ENCODE measurements at regions not wholly inside any gene's neighbourhood (a gene's known extent, or its start where the extent isn't known, plus 50 kb on each side); places are given as distances from the start of the nearest gene placed in this dataset.

DNA sequence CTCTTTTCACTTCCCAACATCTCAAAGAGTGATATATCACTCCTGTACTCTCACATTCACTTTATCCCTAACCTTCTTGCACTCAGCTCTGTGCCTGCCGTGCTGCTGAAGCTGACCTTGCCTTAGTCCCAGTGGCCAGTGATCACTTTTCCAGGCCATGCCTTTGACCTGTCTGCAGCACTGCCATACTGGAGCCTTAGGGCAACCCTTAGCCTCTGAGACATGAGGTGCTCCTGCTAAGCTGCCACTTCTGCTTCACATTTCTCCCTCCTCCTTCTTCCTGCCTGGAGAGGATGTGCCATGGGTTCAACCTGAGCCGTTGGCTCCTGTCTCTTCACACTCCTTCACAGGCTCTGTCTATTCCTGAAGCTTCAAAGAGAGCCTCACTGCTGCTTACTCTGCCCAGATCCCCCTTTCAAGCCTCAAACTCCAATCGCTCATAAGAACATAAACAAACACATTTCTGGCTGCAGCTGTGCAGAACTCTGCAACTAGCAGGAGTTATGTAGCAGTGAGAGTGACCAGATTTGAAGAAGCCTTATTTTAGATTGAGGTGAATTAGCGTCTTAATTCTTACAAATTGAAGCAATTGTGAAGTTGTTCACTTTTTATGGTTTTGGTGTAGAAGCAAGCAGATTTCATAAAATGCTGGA lies 716.2 kb upstream of the FANCL start:
- 29% methylated on average over 4 of the region's 4 CpGs for WGBS (ENCODE audit: missing lambda C conversion rate)
- Histone ChIP-seq H3K4me3 (no peak overlapping the region), H3K27ac (no peak overlapping the region), H3K4me2 (no peak overlapping the region), H3K4me1 (no peaks in the 10 kb centered on the region), H3K9me3 (no peaks in the 10 kb centered on the region)
- FAIRE-seq (no peak), DNase-seq (ENCODE audit: low read depth in 1 of 2, low spot score in 1 of 2) (no peak), ATAC-seq (peak; percentile 34 to 45; a peak in 4 of 6 replicates)
- ChIA-PET CTCF (no interaction called here), POLR2A (no interaction called here)
- TF ChIP-seq CHD2 (IDR thresholded peaks at IDR 0.05; ENCODE audit: low read length, partially characterized antibody) (no peak), ZC3H11A (IDR thresholded peaks at IDR 0.05) (no peak), POLR2A (IDR thresholded peaks at IDR 0.05; ENCODE audit: low read length) (no peak), TFCP2L1 (CRISPR knock-in tag; IDR thresholded peaks at IDR 0.05) (no peak)
- TF ChIP-seq, protein P1, sequence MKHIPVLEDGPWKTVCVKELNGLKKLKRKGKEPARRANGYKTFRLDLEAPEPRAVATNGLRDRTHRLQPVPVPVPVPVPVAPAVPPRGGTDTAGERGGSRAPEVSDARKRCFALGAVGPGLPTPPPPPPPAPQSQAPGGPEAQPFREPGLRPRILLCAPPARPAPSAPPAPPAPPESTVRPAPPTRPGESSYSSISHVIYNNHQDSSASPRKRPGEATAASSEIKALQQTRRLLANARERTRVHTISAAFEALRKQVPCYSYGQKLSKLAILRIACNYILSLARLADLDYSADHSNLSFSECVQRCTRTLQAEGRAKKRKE (CRISPR knock-in tag; IDR thresholded peaks at IDR 0.05; ENCODE audit: low read depth), result no peak

DNA sequence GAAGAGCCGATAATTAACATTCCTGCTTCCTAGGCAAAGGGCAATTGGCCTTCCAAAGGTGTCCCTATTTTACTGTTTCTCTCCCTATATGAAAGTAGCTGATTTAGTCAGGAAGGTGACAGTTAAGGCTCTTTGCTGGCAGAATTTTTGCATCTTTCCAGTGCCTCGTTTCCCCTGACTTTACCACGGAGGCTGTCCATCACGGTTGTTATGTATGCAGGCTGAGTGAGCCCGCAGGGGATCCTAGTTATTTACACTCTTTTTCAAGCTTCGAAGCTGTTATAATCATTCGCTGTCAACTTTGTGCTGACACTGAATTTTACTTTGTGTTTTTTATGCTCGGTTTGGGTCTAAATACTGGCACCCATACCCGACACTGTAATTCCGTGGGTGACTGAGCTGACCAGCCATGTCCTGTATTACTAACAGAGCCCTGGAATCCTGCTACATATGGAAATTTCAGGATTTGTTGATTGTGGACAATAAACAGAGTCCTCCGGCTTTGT lies 713.8 kb upstream of the FANCL start:
- H3K4me2 ChIP-seq, result no peak overlapping the region
- 47% methylated on average over 11 of the region's 11 CpGs for WGBS (ENCODE audit: missing lambda C conversion rate)
- POLR2A ChIA-PET, result no interaction called here
- no peak overlapping the region for H3K4me3 ChIP-seq
- no peaks in the 10 kb centered on the region for H3K4me1 ChIP-seq
- FAIRE-seq (no peak), DNase-seq (ENCODE audit: low read depth in 1 of 2, low spot score in 1 of 2) (no peak), ATAC-seq (no peak)
- no peaks in the 10 kb centered on the region for H3K9me3 ChIP-seq
- H3K27ac ChIP-seq, result no peak overlapping the region
- TF ChIP-seq MAFK (IDR thresholded peaks at IDR 0.05; ENCODE audit: partially characterized antibody) (peak; percentile 59), GATA3 (IDR thresholded peaks at IDR 0.05; ENCODE audit: borderline replicate concordance) (no peak), PHF8 (IDR thresholded peaks at IDR 0.05; ENCODE audit: borderline replicate concordance, low read depth) (no peak)
- CTCF ChIA-PET, result no interaction called here

DNA sequence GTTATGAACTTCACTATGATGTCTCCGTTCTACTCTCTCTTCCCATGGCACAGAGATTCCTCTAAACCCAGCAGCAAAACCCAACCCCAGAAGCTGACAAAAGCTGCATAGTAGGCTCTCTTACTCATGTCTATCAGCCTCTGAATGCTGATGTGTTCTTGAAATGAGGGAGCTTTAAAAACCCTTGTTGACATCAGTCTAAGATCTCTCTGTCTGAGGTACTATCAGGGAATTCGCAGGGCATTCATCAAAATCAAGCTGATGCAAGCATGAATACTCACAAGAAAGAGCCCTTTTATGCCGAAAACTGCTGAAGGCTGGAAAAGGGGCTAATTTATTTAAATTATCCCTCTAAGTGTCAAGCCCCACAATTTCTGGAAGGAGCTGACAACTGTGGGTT lies 710.6 kb upstream of the FANCL start:
- H3K4me2 ChIP-seq, result no peak overlapping the region
- H3K9me3 ChIP-seq, result no peaks in the 10 kb centered on the region
- ATAC-seq (no peak), DNase-seq (ENCODE audit: low read depth in 1 of 2, low spot score in 1 of 2) (no peak), FAIRE-seq (no peak)
- H3K4me1 ChIP-seq, result no peaks in the 10 kb centered on the region
- no peak for TF ChIP-seq KDM1A (IDR thresholded peaks at IDR 0.05; ENCODE audit: low read depth)
- TF ChIP-seq ZSCAN20 (CRISPR knock-in tag; IDR thresholded peaks at IDR 0.05), result no peak
- no peak for TF ChIP-seq RNF2 (IDR thresholded peaks at IDR 0.05; ENCODE audit: borderline replicate concordance, low read depth)
- TF ChIP-seq ZFP36 (IDR thresholded peaks at IDR 0.05; ENCODE audit: borderline replicate concordance, partially characterized antibody), result no peak
- no peak for TF ChIP-seq PHF8 (IDR thresholded peaks at IDR 0.05; ENCODE audit: borderline replicate concordance, low read depth)
- no peak for TF ChIP-seq FOSL2 (IDR thresholded peaks at IDR 0.05)
- TF ChIP-seq FOSL2 (CRISPR knock-in tag; IDR thresholded peaks at IDR 0.05), result no peak
- TF ChIP-seq SREBF2 (IDR thresholded peaks at IDR 0.05), result no peak
- TF ChIP-seq CBX8 (IDR thresholded peaks at IDR 0.05), result no peak
- TF ChIP-seq, protein P2, sequence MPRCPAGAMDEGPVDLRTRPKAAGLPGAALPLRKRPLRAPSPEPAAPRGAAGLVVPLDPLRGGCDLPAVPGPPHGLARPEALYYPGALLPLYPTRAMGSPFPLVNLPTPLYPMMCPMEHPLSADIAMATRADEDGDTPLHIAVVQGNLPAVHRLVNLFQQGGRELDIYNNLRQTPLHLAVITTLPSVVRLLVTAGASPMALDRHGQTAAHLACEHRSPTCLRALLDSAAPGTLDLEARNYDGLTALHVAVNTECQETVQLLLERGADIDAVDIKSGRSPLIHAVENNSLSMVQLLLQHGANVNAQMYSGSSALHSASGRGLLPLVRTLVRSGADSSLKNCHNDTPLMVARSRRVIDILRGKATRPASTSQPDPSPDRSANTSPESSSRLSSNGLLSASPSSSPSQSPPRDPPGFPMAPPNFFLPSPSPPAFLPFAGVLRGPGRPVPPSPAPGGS (IDR thresholded peaks at IDR 0.05), result no peak
- H3K4me3 ChIP-seq, result no peak overlapping the region
- no peak overlapping the region for H3K27ac ChIP-seq
- 16% methylated on average over 3 of the region's 3 CpGs for WGBS (ENCODE audit: missing lambda C conversion rate)
- ChIA-PET CTCF (interaction anchor here (1.2 kb wide), 1 partner anchor 13 kb away, joined by 5 read pairs; no protein-coding TSS in a partner anchor), POLR2A (no interaction called here)

DNA sequence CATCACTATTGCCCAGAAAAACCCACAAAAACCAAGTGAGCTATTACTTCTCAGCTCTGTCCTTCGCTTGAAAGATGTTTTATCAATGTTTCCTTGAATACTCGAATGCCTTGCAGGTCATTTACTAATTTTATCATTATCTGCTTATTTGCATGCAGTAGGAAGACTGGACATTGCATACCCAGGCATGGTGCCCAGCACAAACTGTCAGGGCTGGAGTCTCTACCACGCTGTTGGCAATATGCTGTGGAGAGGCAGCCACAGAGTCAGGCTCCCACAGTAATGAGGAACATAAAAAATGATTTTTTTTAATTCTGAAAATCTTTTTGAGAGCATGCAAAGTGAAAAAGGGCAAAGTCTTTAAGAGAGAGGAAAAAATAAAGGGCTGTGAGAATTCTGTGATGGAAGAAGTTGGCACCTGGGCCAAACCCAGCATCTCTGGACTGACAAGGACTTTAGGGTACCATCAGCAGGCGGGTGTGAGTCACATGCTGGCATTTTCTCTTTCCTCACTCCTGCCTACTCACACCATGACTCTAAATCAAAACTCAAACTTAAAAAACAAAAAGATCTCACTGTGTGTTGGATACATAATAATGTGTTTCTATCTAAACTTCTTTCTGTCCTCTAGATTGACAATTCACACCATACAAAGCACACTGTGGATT lies 709.8 kb upstream of the FANCL start:
- ATAC-seq, result no peak

More for the DNA sequence above, 709.8 kb upstream of the FANCL start:
- 22% methylated on average over 4 of the region's 4 CpGs for WGBS (ENCODE audit: missing lambda C conversion rate)
- no peak overlapping the region for H3K4me3 ChIP-seq
- ChIA-PET POLR2A (no interaction called here), CTCF (interaction anchor here (1.2 kb wide), 1 partner anchor 12 kb away, joined by 5 read pairs; no protein-coding TSS in a partner anchor)
- no peak for TF ChIP-seq MYC (IDR thresholded peaks at IDR 0.05; ENCODE audit: borderline replicate concordance, low read length)
- TF ChIP-seq FOSB (CRISPR knock-in tag; IDR thresholded peaks at IDR 0.05), result no peak
- TF ChIP-seq SREBF2 (IDR thresholded peaks at IDR 0.05), result no peak
- no peak for TF ChIP-seq HOXA7 (CRISPR knock-in tag; IDR thresholded peaks at IDR 0.05)
- no peak for TF ChIP-seq JUNB (IDR thresholded peaks at IDR 0.05)
- TF ChIP-seq BHLHE40 (IDR thresholded peaks at IDR 0.05; ENCODE audit: low read depth, low read length), result no peak
- TF ChIP-seq EHF (CRISPR knock-in tag; IDR thresholded peaks at IDR 0.05), result no peak
- no peak for TF ChIP-seq PHF8 (IDR thresholded peaks at IDR 0.05; ENCODE audit: borderline replicate concordance, low read depth)
- no peak overlapping the region for H3K27ac ChIP-seq
- H3K9me3 ChIP-seq, result no peaks in the 10 kb centered on the region
- H3K4me2 ChIP-seq, result no peak overlapping the region
- FAIRE-seq (no peak), DNase-seq (ENCODE audit: low read depth in 1 of 2, low spot score in 1 of 2) (no peak)
- no peaks in the 10 kb centered on the region for H3K4me1 ChIP-seq

All from A549 (cell line).